SK-N-SH (cell line): ENCODE measurements at regions not wholly inside any gene's neighbourhood (a gene's known extent, or its start where the extent isn't known, plus 50 kb on each side); places are given as distances from the start of the nearest gene placed in this dataset.

Experiments
- CTCF ChIA-PET: fragments of 300-600, 350-600 bp; formaldehyde crosslinking; extraction: SDS; loops from one replicate; lab custom pipeline; 2021; lab: Yijun Ruan, JAX
- POLR2A ChIA-PET: fragments of 350-600 bp; sonication (Branson Sonifier 250); formaldehyde crosslinking; extraction: SDS; loops from one replicate; lab custom pipeline; 2020; ENCODE audit warnings: antibody characterized with exemption, inconsistent platforms; lab: Yijun Ruan, JAX
- DNase-seq: peaks from one replicate; pipeline ENCODE4 v3.0.0; 2012
- H2AFZ ChIP-seq: fragments of 200-600 bp; sonication (generic); 2 replicates; pipeline ENCODE4 v1.8.1; 2016; ENCODE audit warnings: antibody characterized with exemption, mild to moderate bottlenecking, low read depth
- H3F3A ChIP-seq: fragments of 200-600 bp; sonication (generic); replicated peaks from 2 replicates; pipeline ENCODE3; 2016; ENCODE audit warnings: antibody characterized with exemption, mild to moderate bottlenecking; ENCODE audit not compliant: insufficient read depth
- H3K27ac ChIP-seq, 2 experiments: fragments of 200-500 bp in 1 of 2; fragments of 200-600 bp in 1 of 2; sonication (Bioruptor generic) in 1 of 2; sonication (generic), shearing (Covaris generic) in 1 of 2; 2 replicates each; pipeline versions ENCODE4 v1.5.1 to v1.6.1; 2014 to 2016; ENCODE audit warnings: low read depth in 2 of 2, inconsistent platforms in 1 of 2, low read length in 1 of 2, mild to moderate bottlenecking in 1 of 2, mixed read lengths in 1 of 2
- H3K27me3 ChIP-seq: fragments of 200-600 bp; sonication (generic), shearing (Covaris generic); 2 replicates; pipeline ENCODE4 v1.6.1; 2016; ENCODE audit warnings: mixed run types; ENCODE audit not compliant: insufficient read depth
- H3K36me3 ChIP-seq, 2 experiments: fragments of 200-500 bp in 1 of 2; fragments of 200-600 bp in 1 of 2; sonication (Bioruptor generic) in 1 of 2; sonication (generic) in 1 of 2; replicated peaks in 1 of 2; 2 replicates each; pipeline versions ENCODE3 to v1.5.1; 2014 to 2016; ENCODE audit warnings: low read length in 1 of 2, mild to moderate bottlenecking in 1 of 2; ENCODE audit not compliant: insufficient read depth in 2 of 2, control insufficient read depth in 1 of 2
- H3K4me1 ChIP-seq, 2 experiments: fragments of 200-500 bp in 1 of 2; fragments of 200-600 bp in 1 of 2; sonication (Bioruptor generic) in 1 of 2; sonication (generic), shearing (Covaris generic) in 1 of 2; 2 replicates each; pipeline versions ENCODE4 v1.5.1 to v1.6.1; 2014 to 2016; ENCODE audit warnings: low read depth in 1 of 2, low read length in 1 of 2, mixed run types in 1 of 2; ENCODE audit not compliant: insufficient read depth in 2 of 2, control insufficient read depth in 1 of 2
- H3K4me2 ChIP-seq: fragments of 200-600 bp; sonication (generic), shearing (Covaris generic); 2 replicates; pipeline ENCODE4 v1.6.1; 2017; ENCODE audit warnings: mixed run types
- H3K4me3 ChIP-seq, 2 experiments: fragments of 200-500 bp in 1 of 2; fragments of 200-600 bp in 1 of 2; sonication (Bioruptor generic) in 1 of 2; sonication (generic), shearing (Covaris generic) in 1 of 2; 2 replicates each; pipeline versions ENCODE4 v1.5.1 to v1.8.1; 2014 to 2016; ENCODE audit warnings: low read depth in 2 of 2, inconsistent platforms in 1 of 2, low read length in 1 of 2, mild to moderate bottlenecking in 1 of 2, mixed read lengths in 1 of 2, moderate library complexity in 1 of 2
- H3K79me2 ChIP-seq: fragments of 200-600 bp; sonication (generic); 2 replicates; pipeline ENCODE4 v1.8.1; 2017; ENCODE audit warnings: mild to moderate bottlenecking; ENCODE audit not compliant: insufficient read depth
- H3K9ac ChIP-seq: fragments of 200-600 bp; sonication (generic); 2 replicates; pipeline ENCODE4 v1.6.1; 2017; ENCODE audit warnings: mixed run types
- H3K9me2 ChIP-seq: fragments of 200-600 bp; sonication (generic); 2 replicates; pipeline ENCODE4 v1.6.1; 2017; ENCODE audit warnings: mixed run types
- H3K9me3 ChIP-seq: fragments of 200-600 bp; sonication (generic); 2 replicates; pipeline ENCODE4 v1.6.1; 2017; ENCODE audit warnings: mixed run types, mild to moderate bottlenecking, moderate library complexity
- H4K20me1 ChIP-seq: fragments of 200-600 bp; sonication (generic); 2 replicates; pipeline ENCODE4 v1.6.1; 2017; ENCODE audit warnings: mild to moderate bottlenecking, mixed run types; ENCODE audit not compliant: insufficient read depth
- ELF1 ChIP-seq: IDR thresholded peaks from 2 replicates; pipeline ENCODE4 v1.4.0; 2012
- FOXJ3 ChIP-seq: sonication (generic); formaldehyde crosslinking; IDR thresholded peaks from 2 replicates; pipeline ENCODE4 v1.5.1; 2020; ENCODE audit warnings: mild to moderate bottlenecking, missing genetic modification reagents
- GABPA ChIP-seq: IDR thresholded peaks from 2 replicates; pipeline ENCODE4 v1.4.0; 2012; ENCODE audit warnings: low read depth, mild to moderate bottlenecking
- GATA2 ChIP-seq: sonication (generic); formaldehyde crosslinking; IDR thresholded peaks from 2 replicates; pipeline ENCODE4 v1.5.0; 2020; ENCODE audit warnings: mild to moderate bottlenecking, missing genetic modification reagents
- NRF1 ChIP-seq: IDR thresholded peaks from 2 replicates; pipeline ENCODE4 v1.6.1; 2012; ENCODE audit warnings: low read depth, mild to moderate bottlenecking, low read length
- RAD21 ChIP-seq: IDR thresholded peaks from 2 replicates; pipeline ENCODE4 v1.6.1; 2012; ENCODE audit warnings: mild to moderate bottlenecking, low read length
- REST ChIP-seq: IDR thresholded peaks from 2 replicates; pipeline ENCODE4 v1.6.1; 2012; ENCODE audit warnings: mild to moderate bottlenecking, low read depth, low read length, moderate library complexity
- TEAD4 ChIP-seq: IDR thresholded peaks from 2 replicates; pipeline ENCODE4 v1.4.0; 2012; ENCODE audit warnings: mild to moderate bottlenecking, borderline replicate concordance; ENCODE audit not compliant: insufficient read depth
- YY1 ChIP-seq: IDR thresholded peaks from 2 replicates; pipeline ENCODE4 v1.4.0; 2012; ENCODE audit warnings: low read depth, mild to moderate bottlenecking
- WGBS: methylation state at CpG from one replicate; pipeline ENCODE4 v1.1.6; 2017; ENCODE audit warnings: low lambda C conversion rate; 5-methylcytosine and 5-hydroxymethylcytosine counted together

GRCh38 chr4:38223306-38223705 is 263.1 kb downstream of the PTTG2 start:
- Histone ChIP-seq H3K4me1 (peaks cover 0 to 3% of the 10 kb centered on the region in 2 experiments; a peak in 1 of 4 replicates), H3K27ac (no peak overlapping the region), H3K9me3 (no peaks in the 10 kb centered on the region), H3K79me2 (no peaks in the 10 kb centered on the region), H3K4me3 (no peak overlapping the region), H3F3A (no peaks in the 10 kb centered on the region), H3K36me3 (no peaks in the 10 kb centered on the region), H2AFZ (no peak overlapping the region), H3K4me2 (no peak overlapping the region), H3K9ac (no peak overlapping the region)
- POLR2A ChIA-PET, result no interaction called here
- no peak for TF ChIP-seq GATA2 (CRISPR knock-in tag)
- no peak for TF ChIP-seq RAD21
- TF ChIP-seq, all 33 proteins: peak for 0
- whole genome bisulfite sequencing, result 0% methylated on average over 1 of the region's 1 CpG
- CTCF ChIA-PET, result interaction anchor here (1.4 kb wide), 1 partner anchor 507 kb away, joined by 4 read pairs; no protein-coding TSS in a partner anchor
- no peaks in the 10 kb centered on the region for H4K20me1 ChIP-seq
- no peak for DNase-seq
- no peaks in the 10 kb centered on the region for H3K9me2 ChIP-seq
- H3K27me3 ChIP-seq, result peaks cover 7% of the 10 kb centered on the region; the same call in 1 of the 2 replicates

- no peaks in the 10 kb centered on the region for H3F3A ChIP-seq
- no peaks in the 10 kb centered on the region for H4K20me1 ChIP-seq
- H3K79me2 ChIP-seq, result no peaks in the 10 kb centered on the region
- TF ChIP-seq TEAD4, result no peak
- no peak for TF ChIP-seq ELF1
- TF ChIP-seq REST, result no peak
- no peak for TF ChIP-seq GABPA
- no peak for TF ChIP-seq FOXJ3
- TF ChIP-seq NRF1, result no peak
- TF ChIP-seq YY1, result no peak
- no peaks in the 10 kb centered on the region for H3K9me2 ChIP-seq
- no peaks in the 10 kb centered on the region for H3K36me3 ChIP-seq
- POLR2A ChIA-PET, result no interaction called here
- H3K9me3 ChIP-seq, result no peaks in the 10 kb centered on the region
- H2AFZ ChIP-seq, result no peak overlapping the region
- H3K9ac ChIP-seq, result no peak overlapping the region
- H3K4me3 ChIP-seq, result no peak overlapping the region
- DNase-seq, result no peak
- peaks cover 0 to 3% of the 10 kb centered on the region in 2 experiments; a peak in 1 of 4 replicates for H3K4me1 ChIP-seq
- H3K4me2 ChIP-seq, result no peak overlapping the region
- WGBS, result 58% methylated on average over 9 of the region's 9 CpGs
- H3K27ac ChIP-seq, result no peak overlapping the region
- CTCF ChIA-PET, result interaction anchor here (1.4 kb wide), 1 partner anchor 507 kb away, joined by 4 read pairs; no protein-coding TSS in a partner anchor
- peaks cover 7% of the 10 kb centered on the region; the same call in 1 of the 2 replicates for H3K27me3 ChIP-seq
Observed at GRCh38 chr4:38223782-38224236, 263.6 kb downstream of the PTTG2 start.
